Liver (tissue), 8 donors: ENCODE measurements at regions not wholly inside any gene's neighbourhood (a gene's known extent, or its start where the extent isn't known, plus 50 kb on each side); places are given as distances from the start of the nearest gene placed in this dataset.

Experiments used
- DNase-seq: peaks from one replicate; pipeline ENCODE4 v3.0.0-alpha.2; 2017; ENCODE audit warnings: low spot score
- H3K27ac ChIP-seq, 2 donors: one replicate each; pipeline ENCODE4 v1.7.0; 2013; ENCODE audit warnings: inconsistent platforms in 2 of 2, low read length in 2 of 2, control low read depth in 1 of 2, low read depth in 1 of 2, mild to moderate bottlenecking in 1 of 2
- H3K27me3 ChIP-seq, 4 donors: one replicate each; pipeline versions ENCODE4 v1.6.1 to v1.7.0; 2013; ENCODE audit warnings: low read length in 3 of 4, inconsistent platforms in 1 of 4, mild to moderate bottlenecking in 1 of 4, moderate library complexity in 1 of 4; ENCODE audit not compliant: control insufficient read depth in 4 of 4, insufficient read depth in 4 of 4
- H3K36me3 ChIP-seq, 4 donors: one replicate each; pipeline versions ENCODE4 v1.6.1 to v1.7.0; 2013; ENCODE audit warnings: low read length in 3 of 4, mild to moderate bottlenecking in 3 of 4, low read depth in 1 of 4, moderate library complexity in 1 of 4; ENCODE audit not compliant: control insufficient read depth in 4 of 4, insufficient read depth in 3 of 4
- H3K4me1 ChIP-seq, 4 donors: one replicate each; pipeline versions ENCODE4 v1.6.1 to v1.7.0; 2013; ENCODE audit warnings: low read length in 3 of 4, mild to moderate bottlenecking in 3 of 4, moderate library complexity in 1 of 4; ENCODE audit not compliant: control insufficient read depth in 4 of 4, insufficient read depth in 4 of 4
- H3K4me3 ChIP-seq, 3 donors: one replicate each; pipeline versions ENCODE4 v1.6.1 to v1.7.0; 2013; ENCODE audit warnings: low read length in 3 of 3, control low read depth in 1 of 3, low read depth in 1 of 3, mild to moderate bottlenecking in 1 of 3
- H3K9ac ChIP-seq, 2 donors: one replicate each; pipeline ENCODE4 v1.7.0; 2013; ENCODE audit warnings: low read length in 2 of 2, mild to moderate bottlenecking in 2 of 2, moderate library complexity in 2 of 2, control low read depth in 1 of 2, low read depth in 1 of 2
- H3K9me3 ChIP-seq, 4 donors: one replicate each; pipeline versions ENCODE4 v1.6.1 to v1.7.0; 2013; ENCODE audit warnings: low read length in 3 of 4; ENCODE audit not compliant: control insufficient read depth in 4 of 4
- EGR1 ChIP-seq, 2 donors: IDR thresholded peaks; 2 replicates each; pipeline ENCODE4 v1.6.1; 2016 to 2018; ENCODE audit warnings: antibody characterized with exemption in 2 of 2, low read depth in 2 of 2
- FOXA2 ChIP-seq: IDR thresholded peaks from 2 replicates; pipeline ENCODE4 v1.6.1; 2016; ENCODE audit warnings: antibody characterized with exemption
- GABPA ChIP-seq, 2 donors: IDR thresholded peaks in 1 of 2; conservative IDR thresholded peaks in 1 of 2; 2 replicates each; pipeline ENCODE4 v1.6.1; 2016; ENCODE audit warnings: antibody characterized with exemption in 2 of 2, mild to moderate bottlenecking in 1 of 2, moderate library complexity in 1 of 2
- HNF4G ChIP-seq: IDR thresholded peaks from 2 replicates; pipeline ENCODE4 v1.6.1; 2016; ENCODE audit warnings: antibody characterized with exemption
- JUND ChIP-seq, 2 donors: IDR thresholded peaks; 2 replicates each; pipeline ENCODE4 v1.6.1; 2016; ENCODE audit warnings: antibody characterized with exemption in 2 of 2
- NR2F2 ChIP-seq: IDR thresholded peaks from 2 replicates; pipeline ENCODE4 v1.6.1; 2016; ENCODE audit warnings: antibody characterized with exemption
- RAD21 ChIP-seq, 2 donors: IDR thresholded peaks; 2 replicates each; pipeline ENCODE4 v1.6.1; 2016; ENCODE audit warnings: antibody characterized with exemption in 2 of 2, mild to moderate bottlenecking in 2 of 2
- RXRA ChIP-seq, 2 donors: IDR thresholded peaks; 2 replicates each; pipeline ENCODE4 v1.6.1; 2017 to 2018; ENCODE audit warnings: antibody characterized with exemption in 2 of 2, mild to moderate bottlenecking in 1 of 2
- SP1 ChIP-seq: IDR thresholded peaks from 2 replicates; pipeline ENCODE4 v1.6.1; 2018; ENCODE audit warnings: antibody characterized with exemption, mild to moderate bottlenecking
- TAF1 ChIP-seq: conservative IDR thresholded peaks from 2 replicates; pipeline ENCODE4 v1.6.1; 2016; ENCODE audit warnings: antibody characterized with exemption, mild to moderate bottlenecking
- YY1 ChIP-seq: IDR thresholded peaks from 2 replicates; pipeline ENCODE4 v1.6.1; 2016; ENCODE audit warnings: antibody characterized with exemption, mild to moderate bottlenecking
- ZBTB33 ChIP-seq: IDR thresholded peaks from 2 replicates; pipeline ENCODE4 v1.6.1; 2016; ENCODE audit warnings: antibody characterized with exemption
- WGBS: extraction: QIAGEN DNeasy Blood & Tissue Kit; methylation state at CpG from one replicate; pipeline ENCODE4 v1.1.7; 2013; 5-methylcytosine and 5-hydroxymethylcytosine counted together
- TF ChIP-seq, protein P1 (sequence below): fragments of 150-350 bp; IDR thresholded peaks from 2 replicates; pipeline ENCODE4 v1.5.1; 2017; ENCODE audit warnings: improper control_type of control experiment, low read depth, low read length; ENCODE audit not compliant: missing input control
- TF ChIP-seq, protein P2 (sequence below): IDR thresholded peaks from 2 replicates; pipeline ENCODE4 v1.6.1; 2016; ENCODE audit warnings: antibody characterized with exemption, mild to moderate bottlenecking
- TF ChIP-seq, protein P3 (sequence below): IDR thresholded peaks from 2 replicates; pipeline ENCODE4 v1.6.1; 2016; ENCODE audit warnings: antibody characterized with exemption
- donor health status: healthy.
- donor health status: healthy.
- donor health status: healthy.
- donor health status: healthy.
- donor health status: healthy.

DNA sequence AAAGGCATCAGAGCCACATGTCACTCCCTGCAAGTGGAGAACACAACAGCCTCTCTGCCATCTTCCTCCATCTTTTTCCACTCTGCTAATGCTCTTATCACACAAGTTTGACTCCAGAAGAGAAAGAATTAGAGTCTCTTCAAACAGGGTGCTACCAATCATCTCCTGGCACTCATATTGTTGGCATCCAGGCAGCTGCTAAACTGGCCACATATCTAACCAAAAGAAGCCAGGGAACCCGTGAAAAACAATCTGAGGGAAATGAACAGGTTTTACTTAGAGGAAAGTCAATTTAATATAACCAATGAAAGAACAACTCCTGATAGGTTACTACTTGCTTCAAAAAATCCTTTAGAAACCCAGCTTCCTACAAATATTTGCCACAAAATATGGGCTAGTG is 117.2 kb downstream of the SLC25A46 start:
- Histone ChIP-seq H3K36me3 (no peaks in the 10 kb centered on the region), H3K9me3 (no peaks in the 10 kb centered on the region), H3K9ac (no peak overlapping the region), H3K4me1 (no peaks in the 10 kb centered on the region), H3K27me3 (no peaks in the 10 kb centered on the region), H3K27ac (no peak overlapping the region), H3K4me3 (no peak overlapping the region)
- DNase-seq = no peak
- TF ChIP-seq NR2F2 (no peak), RXRA (IDR thresholded peaks at IDR 0.05) (no peak), JUND (IDR thresholded peaks at IDR 0.05) (no peak), FOXA2 (no peak), RAD21 (IDR thresholded peaks at IDR 0.05) (no peak), SP1 (no peak), EGR1 (IDR thresholded peaks at IDR 0.05; ENCODE audit: low read depth in 2 of 2) (no peak), ZBTB33 (no peak), YY1 (no peak), TAF1 (no peak), HNF4G (no peak)
- TF ChIP-seq, protein P1, sequence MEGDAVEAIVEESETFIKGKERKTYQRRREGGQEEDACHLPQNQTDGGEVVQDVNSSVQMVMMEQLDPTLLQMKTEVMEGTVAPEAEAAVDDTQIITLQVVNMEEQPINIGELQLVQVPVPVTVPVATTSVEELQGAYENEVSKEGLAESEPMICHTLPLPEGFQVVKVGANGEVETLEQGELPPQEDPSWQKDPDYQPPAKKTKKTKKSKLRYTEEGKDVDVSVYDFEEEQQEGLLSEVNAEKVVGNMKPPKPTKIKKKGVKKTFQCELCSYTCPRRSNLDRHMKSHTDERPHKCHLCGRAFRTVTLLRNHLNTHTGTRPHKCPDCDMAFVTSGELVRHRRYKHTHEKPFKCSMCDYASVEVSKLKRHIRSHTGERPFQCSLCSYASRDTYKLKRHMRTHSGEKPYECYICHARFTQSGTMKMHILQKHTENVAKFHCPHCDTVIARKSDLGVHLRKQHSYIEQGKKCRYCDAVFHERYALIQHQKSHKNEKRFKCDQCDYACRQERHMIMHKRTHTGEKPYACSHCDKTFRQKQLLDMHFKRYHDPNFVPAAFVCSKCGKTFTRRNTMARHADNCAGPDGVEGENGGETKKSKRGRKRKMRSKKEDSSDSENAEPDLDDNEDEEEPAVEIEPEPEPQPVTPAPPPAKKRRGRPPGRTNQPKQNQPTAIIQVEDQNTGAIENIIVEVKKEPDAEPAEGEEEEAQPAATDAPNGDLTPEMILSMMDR = no peak
- WGBS = 50% methylated on average over 1 of the region's 1 CpG

- H3K36me3 ChIP-seq = no peaks in the 10 kb centered on the region
- TF ChIP-seq RXRA (IDR thresholded peaks at IDR 0.05) (no peak), RAD21 (IDR thresholded peaks at IDR 0.05) (peak; percentile 49 to 65), SP1 (no peak), GABPA (IDR thresholded peaks at IDR 0.05 in 1 of 2, conservative IDR thresholded peaks at IDR 0.05 in 1 of 2) (no peak)
- TF ChIP-seq, protein P2, sequence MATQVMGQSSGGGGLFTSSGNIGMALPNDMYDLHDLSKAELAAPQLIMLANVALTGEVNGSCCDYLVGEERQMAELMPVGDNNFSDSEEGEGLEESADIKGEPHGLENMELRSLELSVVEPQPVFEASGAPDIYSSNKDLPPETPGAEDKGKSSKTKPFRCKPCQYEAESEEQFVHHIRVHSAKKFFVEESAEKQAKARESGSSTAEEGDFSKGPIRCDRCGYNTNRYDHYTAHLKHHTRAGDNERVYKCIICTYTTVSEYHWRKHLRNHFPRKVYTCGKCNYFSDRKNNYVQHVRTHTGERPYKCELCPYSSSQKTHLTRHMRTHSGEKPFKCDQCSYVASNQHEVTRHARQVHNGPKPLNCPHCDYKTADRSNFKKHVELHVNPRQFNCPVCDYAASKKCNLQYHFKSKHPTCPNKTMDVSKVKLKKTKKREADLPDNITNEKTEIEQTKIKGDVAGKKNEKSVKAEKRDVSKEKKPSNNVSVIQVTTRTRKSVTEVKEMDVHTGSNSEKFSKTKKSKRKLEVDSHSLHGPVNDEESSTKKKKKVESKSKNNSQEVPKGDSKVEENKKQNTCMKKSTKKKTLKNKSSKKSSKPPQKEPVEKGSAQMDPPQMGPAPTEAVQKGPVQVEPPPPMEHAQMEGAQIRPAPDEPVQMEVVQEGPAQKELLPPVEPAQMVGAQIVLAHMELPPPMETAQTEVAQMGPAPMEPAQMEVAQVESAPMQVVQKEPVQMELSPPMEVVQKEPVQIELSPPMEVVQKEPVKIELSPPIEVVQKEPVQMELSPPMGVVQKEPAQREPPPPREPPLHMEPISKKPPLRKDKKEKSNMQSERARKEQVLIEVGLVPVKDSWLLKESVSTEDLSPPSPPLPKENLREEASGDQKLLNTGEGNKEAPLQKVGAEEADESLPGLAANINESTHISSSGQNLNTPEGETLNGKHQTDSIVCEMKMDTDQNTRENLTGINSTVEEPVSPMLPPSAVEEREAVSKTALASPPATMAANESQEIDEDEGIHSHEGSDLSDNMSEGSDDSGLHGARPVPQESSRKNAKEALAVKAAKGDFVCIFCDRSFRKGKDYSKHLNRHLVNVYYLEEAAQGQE = peak; percentile 98
- TF ChIP-seq, protein P3, sequence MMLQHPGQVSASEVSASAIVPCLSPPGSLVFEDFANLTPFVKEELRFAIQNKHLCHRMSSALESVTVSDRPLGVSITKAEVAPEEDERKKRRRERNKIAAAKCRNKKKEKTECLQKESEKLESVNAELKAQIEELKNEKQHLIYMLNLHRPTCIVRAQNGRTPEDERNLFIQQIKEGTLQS = no peak
- H3K9ac ChIP-seq = no peak overlapping the region
- no peak overlapping the region for H3K27ac ChIP-seq
- 76% methylated on average over 4 of the region's 4 CpGs for WGBS
- no peaks in the 10 kb centered on the region for H3K4me1 ChIP-seq
- H3K27me3 ChIP-seq = no peaks in the 10 kb centered on the region
- DNase-seq = no peak
- no peak overlapping the region for H3K4me3 ChIP-seq
- no peaks in the 10 kb centered on the region for H3K9me3 ChIP-seq
Measured at GRCh38 chr5:110865400-110866094, 126.7 kb downstream of the SLC25A46 start.
